ENCODE measurements at regions not wholly inside any gene's neighbourhood (a gene's known extent, or its start where the extent isn't known, plus 50 kb on each side); places are given as distances from the start of the nearest gene placed in this dataset.
"Not testable (repeated sequence)": the region's sequence is repeated elsewhere in the genome, so short reads cannot be mapped to it uniquely, and the experiment has no call there.

DNA sequence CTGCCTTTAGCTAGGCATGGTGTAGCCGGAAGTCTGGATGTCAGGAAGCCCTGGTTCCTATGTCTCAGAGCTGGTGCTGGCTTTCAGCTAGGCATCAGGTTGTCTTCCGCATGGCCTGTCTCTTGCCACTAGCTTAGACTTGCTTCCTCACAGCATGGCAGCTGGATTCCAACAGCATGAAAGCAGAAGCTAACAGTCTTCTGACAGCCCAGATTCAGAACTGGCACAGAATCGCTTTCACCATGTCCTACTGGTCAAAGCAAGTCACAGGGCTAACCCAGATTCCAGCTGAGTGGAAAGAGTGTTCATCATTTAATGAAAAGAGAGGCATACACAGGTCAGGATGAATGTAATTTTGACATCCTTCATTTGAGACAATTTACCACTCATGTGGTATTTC, 1050.5 kb downstream of the ROBO2 start:
- no peak for DNase-seq
- Histone ChIP-seq H3K27me3 (no peaks in the 10 kb centered on the region), H3K9me3 (no peaks in the 10 kb centered on the region), H3K4me3 (no peak overlapping the region), H3K27ac (no peak overlapping the region), H3K4me1 (no peaks in the 10 kb centered on the region), H3K36me3 (no peaks in the 10 kb centered on the region)
- TF ChIP-seq POLR2A (IDR thresholded peaks at IDR 0.05) (no peak), POLR2AphosphoS5 (IDR thresholded peaks at IDR 0.05) (no peak), CTCF (IDR thresholded peaks at IDR 0.05) (no peak), EP300 (IDR thresholded peaks at IDR 0.05; ENCODE audit: low read depth) (no peak)
- in situ Hi-C loops (cut with MboI; ENCODE audit: low pct_ligation_motif_present in 1 of 4, low pct_unique_long_range_greater_than_20kb in 1 of 4, low sequenced_read_pairs in 3 of 4) = no loop called here
- 82 to 94% methylated on average over 2 of the region's 3 CpGs for WGBS, 2 donors (ENCODE audit: low coverage in 1 of 2)
- intact Hi-C loops (cut with DNase I; ENCODE audit: low total_unique reads) = no loop called here

- no peak for DNase-seq
- in situ Hi-C loops (cut with MboI; ENCODE audit: low pct_ligation_motif_present in 1 of 4, low pct_unique_long_range_greater_than_20kb in 1 of 4, low sequenced_read_pairs in 3 of 4) = no loop called here
- Histone ChIP-seq H3K4me3 (no peak overlapping the region), H3K9me3 (no peaks in the 10 kb centered on the region), H3K36me3 (no peaks in the 10 kb centered on the region), H3K4me1 (no peaks in the 10 kb centered on the region), H3K27ac (no peak overlapping the region), H3K27me3 (no peaks in the 10 kb centered on the region)
- intact Hi-C loops (cut with DNase I; ENCODE audit: low total_unique reads) = no loop called here
- 49 to 63% methylated on average over 2 of the region's 2 CpGs for WGBS, 2 donors (ENCODE audit: low coverage in 1 of 2)
- TF ChIP-seq CTCF (IDR thresholded peaks at IDR 0.05) = no peak
- TF ChIP-seq POLR2AphosphoS5 (IDR thresholded peaks at IDR 0.05) = no peak
- no peak for TF ChIP-seq POLR2A (IDR thresholded peaks at IDR 0.05)
- no peak for TF ChIP-seq EP300 (IDR thresholded peaks at IDR 0.05; ENCODE audit: low read depth)
Observed at GRCh38 chr3:78091478-78092119, 1051.7 kb downstream of the ROBO2 start.

- H3K27me3 ChIP-seq; DNase-seq; H3K9me3 ChIP-seq; intact Hi-C loops (cut with DNase I; ENCODE audit: low total_unique reads); H3K36me3 ChIP-seq; H3K4me1 ChIP-seq; H3K4me3 ChIP-seq; H3K27ac ChIP-seq; in situ Hi-C loops (cut with MboI; ENCODE audit: low pct_ligation_motif_present in 1 of 4, low pct_unique_long_range_greater_than_20kb in 1 of 4, low sequenced_read_pairs in 3 of 4): not testable (repeated sequence)
- WGBS, 2 donors (ENCODE audit: low coverage in 1 of 2) = 71 to 75% methylated on average over 1 of the region's 1 CpG
Observed at GRCh38 chr3:78092574-78092973, 1052.7 kb downstream of the ROBO2 start.

DNA sequence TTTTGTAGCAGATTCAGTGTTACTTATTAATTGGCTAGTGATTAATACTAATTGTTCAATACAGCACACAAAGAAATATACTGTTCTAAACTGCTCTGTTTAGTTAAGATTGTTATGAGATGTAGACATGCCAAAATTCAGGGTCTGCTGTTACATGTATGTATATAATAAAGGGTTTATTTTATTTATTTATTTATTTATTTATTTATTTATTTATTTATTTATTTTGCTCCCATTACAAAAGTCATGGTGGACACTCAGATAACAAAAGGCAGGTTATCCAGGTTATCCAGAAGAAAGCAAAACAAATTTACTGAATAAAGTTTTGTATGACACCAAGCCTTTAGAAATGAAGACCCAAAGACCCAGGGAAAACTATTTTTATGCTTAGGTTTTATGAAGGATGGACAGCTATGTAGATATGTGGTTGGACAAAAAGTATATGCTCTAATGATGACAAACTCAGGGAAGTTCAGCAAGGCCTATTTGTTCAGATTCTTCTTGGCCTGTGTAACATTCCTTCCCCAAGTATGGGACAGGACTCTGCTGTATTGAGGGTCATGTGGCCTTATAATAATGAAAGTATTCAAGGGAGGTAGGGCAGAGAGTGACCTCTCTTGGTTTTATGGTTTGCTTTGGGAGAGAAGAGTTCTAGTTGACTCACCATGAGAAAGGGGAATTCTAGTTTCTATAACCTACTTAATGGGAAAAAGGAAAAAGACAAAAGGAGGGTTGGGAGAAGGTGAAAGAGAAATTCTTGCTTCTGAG, 1056.8 kb downstream of the ROBO2 start:
- intact Hi-C loops (cut with DNase I; ENCODE audit: low total_unique reads) (no loop called here), in situ Hi-C loops (cut with MboI; ENCODE audit: low pct_ligation_motif_present in 1 of 4, low pct_unique_long_range_greater_than_20kb in 1 of 4, low sequenced_read_pairs in 3 of 4) (no loop called here)
- no peaks in the 10 kb centered on the region for H3K9me3 ChIP-seq
- no peaks in the 10 kb centered on the region for H3K36me3 ChIP-seq
- no peak overlapping the region for H3K27ac ChIP-seq
- DNase-seq = no peak
- H3K27me3 ChIP-seq = no peaks in the 10 kb centered on the region
- no peaks in the 10 kb centered on the region for H3K4me1 ChIP-seq
- TF ChIP-seq POLR2AphosphoS5 (IDR thresholded peaks at IDR 0.05) = no peak
- no peak for TF ChIP-seq CTCF (IDR thresholded peaks at IDR 0.05)
- TF ChIP-seq EP300 (IDR thresholded peaks at IDR 0.05; ENCODE audit: low read depth) = no peak
- TF ChIP-seq POLR2A (IDR thresholded peaks at IDR 0.05) = no peak
- no peak overlapping the region for H3K4me3 ChIP-seq

Measured in transverse colon (tissue), 4 donors.